Mucosa of descending colon (tissue), 3 donors: ENCODE measurements at regions not wholly inside any gene's neighbourhood (a gene's known extent, or its start where the extent isn't known, plus 50 kb on each side); places are given as distances from the start of the nearest gene placed in this dataset.

Experiments used
- ATAC-seq: fragments of 200-7000 bp; cut with Tn5 transposase; one replicate; pipeline ENCODE4 v1.9.1; 2020; ENCODE audit warnings: mild to moderate bottlenecking, moderate library complexity
- DNase-seq, 3 donors: peaks; one replicate each; pipeline ENCODE4 v3.0.0-alpha.2; 2020
- H3K36me3 ChIP-seq: fragments of 200-600 bp; one replicate; pipeline ENCODE4 v1.8.0; 2021; ENCODE audit warnings: low read depth, mild to moderate bottlenecking
- H3K4me1 ChIP-seq: fragments of 200-600 bp; one replicate; pipeline ENCODE4 v1.8.0; 2021; ENCODE audit warnings: low read depth, mild to moderate bottlenecking
- H3K4me3 ChIP-seq: fragments of 200-600 bp; one replicate; pipeline ENCODE4 v1.8.0; 2021; ENCODE audit warnings: mild to moderate bottlenecking
- H3K9me3 ChIP-seq: fragments of 200-600 bp; one replicate; pipeline ENCODE4 v1.8.0; 2021; ENCODE audit warnings: mild to moderate bottlenecking
- CTCF ChIP-seq: fragments of 200-600 bp; IDR thresholded peaks from one replicate; pipeline ENCODE4 v1.8.0; 2022; ENCODE audit warnings: antibody characterized with exemption, mild to moderate bottlenecking
- intact Hi-C, 2 donors: fragments of 100-400 bp; cut with DNase I in 1 of 2; cut with micrococcal nuclease in 1 of 2; formaldehyde crosslinking; loops; one replicate each; pipeline versions ENCODE4 v1.11.0 to v1.11.1; 2022; cut with DNase I, micrococcal nuclease
- donor health status: DM: no; HTN: no; CAD: no; lungs with moderate emphysema.
- donor health status: DM: no; HTN: no; CAD: no.
- donor health status: DM: no; HTN: yes; CAD: no.

- TF ChIP-seq CTCF: no peak
- intact Hi-C loops: loop anchor here (5.0 to 10.0 kb wide), 2 partner anchors 130 to 137 kb away; no protein-coding TSS in a partner anchor
- DNase-seq: no peak
- peaks cover 14% of the 10 kb centered on the region for H3K4me1 ChIP-seq
- ATAC-seq: no peak
- no peaks in the 10 kb centered on the region for H3K36me3 ChIP-seq
- H3K4me3 ChIP-seq: no peak overlapping the region
- H3K9me3 ChIP-seq: no peaks in the 10 kb centered on the region
Observed at GRCh38 chr13:44044547-44045179, 165.0 kb downstream of the LACC1 start.

GRCh38 chr13:44045180-44045562 lies 165.5 kb downstream of the LACC1 start:
- ATAC-seq (no peak), DNase-seq (no peak)
- peaks cover 9% of the 10 kb centered on the region for H3K4me1 ChIP-seq
- H3K36me3 ChIP-seq: no peaks in the 10 kb centered on the region
- no peak for TF ChIP-seq CTCF
- H3K9me3 ChIP-seq: no peaks in the 10 kb centered on the region
- intact Hi-C loops: loop anchor here (5.0 to 10.0 kb wide), 2 partner anchors 130 to 138 kb away; no protein-coding TSS in a partner anchor
- H3K4me3 ChIP-seq: no peak overlapping the region

GRCh38 chr13:44046428-44046827 lies 166.7 kb downstream of the LACC1 start:
- TF ChIP-seq CTCF: no peak
- Histone ChIP-seq H3K4me1 (peaks cover 9% of the 10 kb centered on the region), H3K4me3 (no peak overlapping the region), H3K36me3 (no peaks in the 10 kb centered on the region), H3K9me3 (no peaks in the 10 kb centered on the region)
- DNase-seq (no peak), ATAC-seq (no peak)
- intact Hi-C loops: loop anchor here (5.0 to 10.0 kb wide), 2 partner anchors 132 to 139 kb away; no protein-coding TSS in a partner anchor

GRCh38 chr13:44048326-44048725 lies 168.6 kb downstream of the LACC1 start:
- Histone ChIP-seq H3K4me1 (peaks cover 9% of the 10 kb centered on the region), H3K9me3 (no peaks in the 10 kb centered on the region), H3K36me3 (no peaks in the 10 kb centered on the region), H3K4me3 (no peak overlapping the region)
- ATAC-seq: no peak
- TF ChIP-seq CTCF: no peak
- intact Hi-C loops: loop anchor here (5.0 to 10.0 kb wide), 2 partner anchors 134 to 141 kb away; no protein-coding TSS in a partner anchor
- no peak for DNase-seq

GRCh38 chr13:44049081-44049945 lies 169.6 kb downstream of the LACC1 start:
- no peak for TF ChIP-seq CTCF
- intact Hi-C loops: loop anchor here (5.0 to 10.0 kb wide), 2 partner anchors 135 to 142 kb away; no protein-coding TSS in a partner anchor
- H3K36me3 ChIP-seq: no peaks in the 10 kb centered on the region
- no peaks in the 10 kb centered on the region for H3K9me3 ChIP-seq
- ATAC-seq (no peak), DNase-seq (no peak)
- no peak overlapping the region for H3K4me3 ChIP-seq
- peaks cover 9% of the 10 kb centered on the region for H3K4me1 ChIP-seq
